H1 (cell line): ENCODE measurements at regions not wholly inside any gene's neighbourhood (a gene's known extent, or its start where the extent isn't known, plus 50 kb on each side); places are given as distances from the start of the nearest gene placed in this dataset.

Experiments used
- TF ChIP-seq, protein P1 (sequence below): IDR thresholded peaks from 2 replicates; pipeline ENCODE4 v1.6.1; 2012; ENCODE audit warnings: inconsistent platforms

DNA sequence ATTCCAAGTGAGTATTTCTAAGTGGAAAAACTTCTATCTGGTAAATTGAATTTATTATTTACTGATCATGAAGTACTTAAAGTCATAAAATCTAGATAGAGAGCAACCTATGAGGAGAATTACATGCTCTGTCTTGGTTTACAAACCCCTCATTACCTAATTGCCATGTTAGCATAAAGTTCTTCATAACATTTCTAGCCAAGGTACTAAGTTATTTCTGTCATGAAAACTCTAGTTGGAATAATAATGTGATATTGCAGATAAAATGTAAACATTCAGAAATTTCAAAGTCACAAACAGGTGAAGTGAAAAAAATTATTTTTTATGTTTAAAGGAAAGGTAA lies 228.6 kb downstream of the TTLL7 start (continued):
- TF ChIP-seq, protein P1, sequence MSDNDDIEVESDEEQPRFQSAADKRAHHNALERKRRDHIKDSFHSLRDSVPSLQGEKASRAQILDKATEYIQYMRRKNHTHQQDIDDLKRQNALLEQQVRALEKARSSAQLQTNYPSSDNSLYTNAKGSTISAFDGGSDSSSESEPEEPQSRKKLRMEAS, result no peak
